ENCODE measurements at regions not wholly inside any gene's neighbourhood (a gene's known extent, or its start where the extent isn't known, plus 50 kb on each side); places are given as distances from the start of the nearest gene placed in this dataset.

DNA sequence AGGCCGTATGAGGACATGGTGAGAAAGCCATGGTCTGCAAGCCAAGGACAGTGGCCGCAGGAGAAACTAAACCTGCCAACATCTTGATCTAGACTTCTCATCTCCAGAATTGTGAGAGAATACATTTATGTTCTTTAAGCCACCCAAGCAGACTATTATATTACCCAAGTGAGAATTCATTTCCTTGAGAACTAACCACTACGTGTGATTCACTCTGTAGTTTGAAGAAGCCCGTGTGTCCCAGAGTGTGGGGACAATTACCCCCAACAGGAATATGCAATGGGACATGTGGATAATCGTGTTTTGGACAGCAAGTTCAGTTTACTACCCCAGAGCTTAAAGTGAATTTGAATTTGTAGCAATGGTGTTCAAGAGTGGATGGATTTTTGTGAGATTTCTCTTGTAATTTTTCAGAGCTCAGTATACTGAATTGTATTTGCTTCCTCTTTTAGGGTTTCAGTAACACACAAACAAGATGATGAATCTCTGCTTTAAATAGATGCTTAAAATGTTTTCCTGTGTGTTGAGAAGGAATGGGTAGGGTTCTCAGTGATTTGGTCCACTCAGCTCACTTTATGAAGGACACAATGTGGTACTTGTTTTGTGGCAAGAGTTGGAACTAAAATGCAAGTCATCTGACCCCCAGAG lies 100.0 kb upstream of the ARHGAP20 start:
- H3K27ac Mint-ChIP-seq (ENCODE audit: unreplicated experiment): no peak overlapping the region
- TF ChIP-seq, protein P1, sequence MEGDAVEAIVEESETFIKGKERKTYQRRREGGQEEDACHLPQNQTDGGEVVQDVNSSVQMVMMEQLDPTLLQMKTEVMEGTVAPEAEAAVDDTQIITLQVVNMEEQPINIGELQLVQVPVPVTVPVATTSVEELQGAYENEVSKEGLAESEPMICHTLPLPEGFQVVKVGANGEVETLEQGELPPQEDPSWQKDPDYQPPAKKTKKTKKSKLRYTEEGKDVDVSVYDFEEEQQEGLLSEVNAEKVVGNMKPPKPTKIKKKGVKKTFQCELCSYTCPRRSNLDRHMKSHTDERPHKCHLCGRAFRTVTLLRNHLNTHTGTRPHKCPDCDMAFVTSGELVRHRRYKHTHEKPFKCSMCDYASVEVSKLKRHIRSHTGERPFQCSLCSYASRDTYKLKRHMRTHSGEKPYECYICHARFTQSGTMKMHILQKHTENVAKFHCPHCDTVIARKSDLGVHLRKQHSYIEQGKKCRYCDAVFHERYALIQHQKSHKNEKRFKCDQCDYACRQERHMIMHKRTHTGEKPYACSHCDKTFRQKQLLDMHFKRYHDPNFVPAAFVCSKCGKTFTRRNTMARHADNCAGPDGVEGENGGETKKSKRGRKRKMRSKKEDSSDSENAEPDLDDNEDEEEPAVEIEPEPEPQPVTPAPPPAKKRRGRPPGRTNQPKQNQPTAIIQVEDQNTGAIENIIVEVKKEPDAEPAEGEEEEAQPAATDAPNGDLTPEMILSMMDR (IDR thresholded peaks at IDR 0.05): no peak
- no peaks in the 10 kb centered on the region for H3K36me3 Mint-ChIP-seq (ENCODE audit: unreplicated experiment)
- peaks cover 6% of the 10 kb centered on the region for H3K27me3 Mint-ChIP-seq (ENCODE audit: unreplicated experiment)
- H3K4me3 Mint-ChIP-seq (ENCODE audit: unreplicated experiment): no peak overlapping the region
- no peaks in the 10 kb centered on the region for H3K4me1 Mint-ChIP-seq (ENCODE audit: unreplicated experiment)
- no peak for DNase-seq (ENCODE audit: extremely low spot score, unreplicated experiment)
- H3K9me3 Mint-ChIP-seq (ENCODE audit: unreplicated experiment): peaks cover 11% of the 10 kb centered on the region

DNA sequence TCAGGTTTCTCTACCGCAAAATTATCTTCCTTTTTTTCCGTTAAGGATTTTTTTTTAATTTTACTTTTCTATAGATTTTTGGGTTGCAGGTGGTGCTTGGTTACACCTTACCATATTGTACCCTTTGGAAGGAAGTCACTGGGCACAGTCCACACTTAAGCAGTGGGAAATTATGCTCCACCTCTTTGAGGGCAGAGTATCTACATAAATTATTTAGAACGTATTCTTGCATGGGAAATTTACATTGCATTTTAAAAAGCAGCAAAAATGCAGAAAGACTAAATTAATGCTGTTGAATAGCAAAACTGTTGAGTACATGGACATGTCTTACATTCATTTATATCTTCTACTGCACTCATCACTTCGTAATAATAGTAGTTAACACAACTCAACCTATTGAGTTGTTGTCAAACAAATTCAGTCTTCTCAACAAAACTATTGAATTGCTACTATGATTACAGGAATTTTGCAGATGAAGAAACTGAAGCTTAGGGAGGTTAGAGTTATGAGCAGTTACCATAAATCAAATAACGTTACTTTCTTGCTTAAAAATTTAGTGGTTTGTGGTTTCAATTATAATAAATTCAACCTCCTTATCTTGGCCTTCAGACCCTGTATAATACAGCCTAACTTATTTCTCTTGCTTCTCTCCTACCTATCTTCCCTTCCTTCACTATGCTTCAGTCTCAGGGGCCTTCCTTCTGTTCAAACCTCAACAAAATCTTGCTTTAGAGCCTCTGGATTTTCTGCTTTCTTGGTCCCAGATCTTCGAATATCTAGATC lies 97.4 kb upstream of the ARHGAP20 start:
- DNase-seq (ENCODE audit: extremely low spot score, unreplicated experiment): no peak
- no peaks in the 10 kb centered on the region for H3K36me3 Mint-ChIP-seq (ENCODE audit: unreplicated experiment)
- H3K27ac Mint-ChIP-seq (ENCODE audit: unreplicated experiment): no peak overlapping the region
- H3K4me3 Mint-ChIP-seq (ENCODE audit: unreplicated experiment): no peak overlapping the region
- H3K9me3 Mint-ChIP-seq (ENCODE audit: unreplicated experiment): peaks cover 5% of the 10 kb centered on the region
- TF ChIP-seq, protein P1 (IDR thresholded peaks at IDR 0.05): no peak
- H3K4me1 Mint-ChIP-seq (ENCODE audit: unreplicated experiment): no peaks in the 10 kb centered on the region
- peaks cover 9% of the 10 kb centered on the region for H3K27me3 Mint-ChIP-seq (ENCODE audit: unreplicated experiment)

DNA sequence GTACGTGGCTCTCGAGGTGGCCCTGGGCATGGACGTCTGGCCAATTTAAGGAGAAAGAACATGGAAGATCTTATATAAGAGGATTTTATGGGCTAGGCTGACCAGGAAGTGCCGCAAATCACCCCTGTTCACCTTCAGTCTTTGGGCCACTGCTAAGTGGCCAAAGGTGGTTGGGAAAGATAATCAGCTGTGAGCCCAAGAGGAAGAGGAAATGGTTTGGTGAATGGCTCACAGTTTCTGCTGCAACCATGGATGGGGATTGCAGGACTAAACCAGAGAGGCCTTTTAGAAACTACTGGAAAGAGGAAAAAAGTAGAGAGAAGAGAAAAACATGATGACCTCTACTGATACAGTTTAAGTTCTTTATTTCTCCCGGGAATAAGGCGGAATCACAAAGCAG lies 96.0 kb upstream of the ARHGAP20 start:
- no peaks in the 10 kb centered on the region for H3K36me3 Mint-ChIP-seq (ENCODE audit: unreplicated experiment)
- no peak overlapping the region for H3K27ac Mint-ChIP-seq (ENCODE audit: unreplicated experiment)
- peaks cover 14% of the 10 kb centered on the region for H3K27me3 Mint-ChIP-seq (ENCODE audit: unreplicated experiment)
- H3K9me3 Mint-ChIP-seq (ENCODE audit: unreplicated experiment): no peaks in the 10 kb centered on the region
- no peak overlapping the region for H3K4me3 Mint-ChIP-seq (ENCODE audit: unreplicated experiment)
- TF ChIP-seq, protein P1 (IDR thresholded peaks at IDR 0.05): no peak
- H3K4me1 Mint-ChIP-seq (ENCODE audit: unreplicated experiment): no peaks in the 10 kb centered on the region
- no peak for DNase-seq (ENCODE audit: extremely low spot score, unreplicated experiment)

DNA sequence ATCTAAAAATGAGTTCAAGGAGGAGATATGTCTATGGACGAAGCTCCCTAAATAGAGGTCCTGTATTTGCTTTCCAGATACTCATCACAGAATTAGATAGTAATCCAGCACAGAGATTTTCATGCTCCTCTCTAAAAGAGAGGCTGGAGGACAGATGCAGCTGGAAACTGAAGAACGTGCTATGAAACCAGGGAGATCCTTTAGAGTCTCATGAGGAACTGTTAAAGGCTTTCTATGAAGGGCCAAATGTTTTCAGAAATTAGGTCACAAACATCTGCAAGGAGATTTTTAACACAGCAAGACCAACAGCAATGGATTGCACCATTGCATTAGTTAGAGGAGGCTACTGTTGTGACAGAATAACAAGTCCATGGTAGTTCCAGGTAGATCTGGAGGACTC lies 95.6 kb upstream of the ARHGAP20 start:
- DNase-seq (ENCODE audit: extremely low spot score, unreplicated experiment): no peak
- Mint-ChIP-seq H3K4me1 (ENCODE audit: unreplicated experiment) (no peaks in the 10 kb centered on the region), H3K9me3 (ENCODE audit: unreplicated experiment) (no peaks in the 10 kb centered on the region), H3K27me3 (ENCODE audit: unreplicated experiment) (peaks cover 14% of the 10 kb centered on the region), H3K4me3 (ENCODE audit: unreplicated experiment) (no peak overlapping the region), H3K36me3 (ENCODE audit: unreplicated experiment) (no peaks in the 10 kb centered on the region), H3K27ac (ENCODE audit: unreplicated experiment) (no peak overlapping the region)
- TF ChIP-seq, protein P1 (IDR thresholded peaks at IDR 0.05): no peak

DNA sequence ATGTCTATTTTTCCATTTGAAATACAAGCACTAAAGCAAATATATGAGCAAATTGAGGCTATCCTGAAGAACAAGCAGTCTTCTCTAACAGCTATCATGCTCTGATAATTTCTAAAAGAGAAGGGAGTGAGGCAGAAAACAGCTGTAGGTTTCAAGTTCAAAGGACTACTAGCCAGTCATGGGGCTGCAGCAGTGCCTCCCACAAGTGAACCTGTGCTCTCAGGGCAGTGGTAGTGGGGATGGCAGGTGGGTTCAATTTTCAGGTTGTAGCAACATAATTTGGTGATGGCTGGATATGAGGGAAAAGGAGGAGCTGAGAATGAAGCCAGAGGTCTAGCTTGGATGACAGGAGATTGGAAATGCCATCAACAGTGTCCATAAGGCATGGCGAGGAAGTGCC lies 93.5 kb upstream of the ARHGAP20 start:
- Mint-ChIP-seq H3K9me3 (ENCODE audit: unreplicated experiment) (no peaks in the 10 kb centered on the region), H3K27me3 (ENCODE audit: unreplicated experiment) (peaks cover 14% of the 10 kb centered on the region), H3K4me3 (ENCODE audit: unreplicated experiment) (no peak overlapping the region), H3K36me3 (ENCODE audit: unreplicated experiment) (no peaks in the 10 kb centered on the region), H3K4me1 (ENCODE audit: unreplicated experiment) (no peaks in the 10 kb centered on the region), H3K27ac (ENCODE audit: unreplicated experiment) (no peak overlapping the region)
- no peak for DNase-seq (ENCODE audit: extremely low spot score, unreplicated experiment)
- TF ChIP-seq, protein P1 (IDR thresholded peaks at IDR 0.05): no peak
